Natural killer cell (primary cell): ENCODE measurements at regions not wholly inside any gene's neighbourhood (a gene's known extent, or its start where the extent isn't known, plus 50 kb on each side); places are given as distances from the start of the nearest gene placed in this dataset.

Source experiments
- ATAC-seq, 3 donors: fragments of 150-1000 bp in 2 of 3; fragments of 200-7000 bp in 1 of 3; cut with Tn5 transposase; 1 replicate in 1 of 3; 2 replicates in 2 of 3; pipeline ENCODE4 v1.10.0; 2021; ENCODE audit warnings: mild to moderate bottlenecking in 2 of 3, moderate library complexity in 2 of 3
- DNase-seq, 2 donors: peaks; one replicate each; pipeline versions ENCODE4 v3.0.0 to v3.0.0-alpha.2; 2013 to 2021; ENCODE audit warnings: mixed read lengths in 1 of 2
- H3K27ac ChIP-seq: one replicate; pipeline ENCODE4 v1.5.1; 2013; ENCODE audit warnings: mild to moderate bottlenecking, low read length
- H3K27me3 ChIP-seq: one replicate; pipeline ENCODE4 v1.6.1; 2013; ENCODE audit warnings: low read length; ENCODE audit not compliant: control insufficient read depth, insufficient read depth
- H3K36me3 ChIP-seq: one replicate; pipeline ENCODE4 v1.6.1; 2013; ENCODE audit warnings: low read length; ENCODE audit not compliant: control insufficient read depth, insufficient read depth
- H3K4me1 ChIP-seq: one replicate; pipeline ENCODE4 v1.6.1; 2013; ENCODE audit warnings: low read length; ENCODE audit not compliant: control insufficient read depth, insufficient read depth
- H3K4me3 ChIP-seq: one replicate; pipeline ENCODE4 v1.5.1; 2013; ENCODE audit warnings: low read length
- H3K9me3 ChIP-seq: one replicate; pipeline ENCODE4 v1.6.1; 2013; ENCODE audit warnings: low read length; ENCODE audit not compliant: control insufficient read depth, insufficient read depth
- H3K27ac Mint-ChIP-seq, 2 donors: one replicate each; pipeline ENCODE4 v1.8.0; 2022; ENCODE audit warnings: mild to moderate bottlenecking in 2 of 2, mixed read lengths in 2 of 2, moderate library complexity in 1 of 2
- H3K27me3 Mint-ChIP-seq, 2 donors: one replicate each; pipeline ENCODE4 v1.8.0; 2022; ENCODE audit warnings: low read depth in 2 of 2, mixed read lengths in 2 of 2
- H3K36me3 Mint-ChIP-seq: one replicate; pipeline ENCODE4 v1.8.0; 2022; ENCODE audit warnings: mixed read lengths
- H3K4me1 Mint-ChIP-seq, 2 donors: one replicate each; pipeline ENCODE4 v1.8.0; 2022; ENCODE audit warnings: mixed read lengths in 2 of 2
- H3K4me3 Mint-ChIP-seq: one replicate; pipeline ENCODE4 v1.8.0; 2022; ENCODE audit warnings: mild to moderate bottlenecking, moderate library complexity, mixed read lengths
- H3K9me3 Mint-ChIP-seq, 2 donors: one replicate each; pipeline ENCODE4 v1.8.0; 2022; ENCODE audit warnings: mixed read lengths in 2 of 2
- WGBS: methylation state at CpG from one replicate; pipeline ENCODE4 v1.1.7; 2013; ENCODE audit warnings: missing lambda C conversion rate; ENCODE audit not compliant: insufficient coverage; 5-methylcytosine and 5-hydroxymethylcytosine counted together
- intact Hi-C: fragments of 100-400 bp; cut with micrococcal nuclease; formaldehyde crosslinking; loops from one replicate; pipeline ENCODE4 v1.14.2; 2022
- TF ChIP-seq, protein P1 (sequence below): fragments of 200-600 bp; IDR thresholded peaks from one replicate; pipeline ENCODE4 v1.8.0; 2022; ENCODE audit warnings: antibody characterized with exemption

DNA sequence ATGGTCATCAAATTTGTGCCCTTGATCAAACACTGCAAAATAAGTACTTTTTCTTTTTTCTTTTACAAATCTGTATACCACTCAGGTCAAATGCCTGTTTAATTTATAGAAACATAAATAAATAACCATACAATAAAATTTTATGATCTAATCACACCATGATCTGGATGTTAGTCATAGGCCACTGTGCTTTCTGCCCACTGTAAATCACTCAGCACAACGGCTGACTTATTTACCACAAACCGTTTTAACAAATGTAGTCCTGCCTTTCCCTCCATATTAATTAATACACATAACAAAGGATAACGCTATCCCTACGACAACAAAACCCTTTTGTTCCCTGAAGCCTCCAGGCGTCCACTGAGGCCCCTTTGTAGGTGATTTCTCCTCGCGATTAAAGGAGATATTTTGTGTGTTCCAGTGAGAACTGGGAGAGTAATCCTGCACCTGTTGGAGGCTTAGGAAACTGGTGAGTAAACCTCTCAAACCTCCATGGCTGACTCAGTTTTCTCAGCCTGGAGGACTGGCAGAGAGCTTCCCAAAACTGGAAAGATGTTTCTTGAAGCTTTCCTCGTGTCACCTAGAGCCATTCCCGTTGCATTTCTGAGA is 477.1 kb upstream of the SGCG start:
- TF ChIP-seq, protein P1, sequence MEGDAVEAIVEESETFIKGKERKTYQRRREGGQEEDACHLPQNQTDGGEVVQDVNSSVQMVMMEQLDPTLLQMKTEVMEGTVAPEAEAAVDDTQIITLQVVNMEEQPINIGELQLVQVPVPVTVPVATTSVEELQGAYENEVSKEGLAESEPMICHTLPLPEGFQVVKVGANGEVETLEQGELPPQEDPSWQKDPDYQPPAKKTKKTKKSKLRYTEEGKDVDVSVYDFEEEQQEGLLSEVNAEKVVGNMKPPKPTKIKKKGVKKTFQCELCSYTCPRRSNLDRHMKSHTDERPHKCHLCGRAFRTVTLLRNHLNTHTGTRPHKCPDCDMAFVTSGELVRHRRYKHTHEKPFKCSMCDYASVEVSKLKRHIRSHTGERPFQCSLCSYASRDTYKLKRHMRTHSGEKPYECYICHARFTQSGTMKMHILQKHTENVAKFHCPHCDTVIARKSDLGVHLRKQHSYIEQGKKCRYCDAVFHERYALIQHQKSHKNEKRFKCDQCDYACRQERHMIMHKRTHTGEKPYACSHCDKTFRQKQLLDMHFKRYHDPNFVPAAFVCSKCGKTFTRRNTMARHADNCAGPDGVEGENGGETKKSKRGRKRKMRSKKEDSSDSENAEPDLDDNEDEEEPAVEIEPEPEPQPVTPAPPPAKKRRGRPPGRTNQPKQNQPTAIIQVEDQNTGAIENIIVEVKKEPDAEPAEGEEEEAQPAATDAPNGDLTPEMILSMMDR, result no peak
- ATAC-seq (no peak), DNase-seq (no peak)
- no peaks in the 10 kb centered on the region for H3K27me3 ChIP-seq
- Mint-ChIP-seq H3K9me3 (peaks cover 3 to 9% of the 10 kb centered on the region in 2 donors), H3K27ac (no peak overlapping the region), H3K36me3 (no peaks in the 10 kb centered on the region), H3K27me3 (no peaks in the 10 kb centered on the region), H3K4me1 (no peaks in the 10 kb centered on the region), H3K4me3 (no peak overlapping the region)
- no peaks in the 10 kb centered on the region for H3K4me1 ChIP-seq
- H3K4me3 ChIP-seq, result no peak overlapping the region
- H3K9me3 ChIP-seq, result no peaks in the 10 kb centered on the region
- H3K27ac ChIP-seq, result no peak overlapping the region
- intact Hi-C loops, result no loop called here
- 85% methylated on average over 9 of the region's 9 CpGs for WGBS
- no peaks in the 10 kb centered on the region for H3K36me3 ChIP-seq

GRCh38 chr13:22707946-22708345 is 472.8 kb upstream of the SGCG start:
- intact Hi-C loops, result no loop called here
- 92% methylated on average over 5 of the region's 5 CpGs for WGBS
- H3K4me3 Mint-ChIP-seq, result no peak overlapping the region

GRCh38 chr13:22717036-22717435 is 463.7 kb upstream of the SGCG start:
- DNase-seq (no peak), ATAC-seq (no peak)
- no peak overlapping the region for H3K4me3 Mint-ChIP-seq
- no peaks in the 10 kb centered on the region for H3K36me3 ChIP-seq
- H3K27ac Mint-ChIP-seq, result no peak overlapping the region
- peaks cover 5 to 6% of the 10 kb centered on the region in 2 donors for H3K9me3 Mint-ChIP-seq
- intact Hi-C loops, result no loop called here
- no peaks in the 10 kb centered on the region for H3K27me3 ChIP-seq
- no peak overlapping the region for H3K4me3 ChIP-seq
- peaks cover 3% of the 10 kb centered on the region for H3K9me3 ChIP-seq
- H3K27me3 Mint-ChIP-seq, result no peaks in the 10 kb centered on the region
- no peaks in the 10 kb centered on the region for H3K4me1 Mint-ChIP-seq
- TF ChIP-seq, protein P1, result no peak
- no peak overlapping the region for H3K27ac ChIP-seq
- H3K36me3 Mint-ChIP-seq, result no peaks in the 10 kb centered on the region
- 76% methylated on average over 6 of the region's 7 CpGs for WGBS
- H3K4me1 ChIP-seq, result no peaks in the 10 kb centered on the region

More at GRCh38 chr13:22707946-22708345, 472.8 kb upstream of the SGCG start:
- Mint-ChIP-seq H3K4me1 (no peaks in the 10 kb centered on the region), H3K27me3 (no peaks in the 10 kb centered on the region), H3K36me3 (no peaks in the 10 kb centered on the region), H3K9me3 (peaks cover 0 to 3% of the 10 kb centered on the region in 2 donors), H3K27ac (no peak overlapping the region)
- TF ChIP-seq, protein P1, result no peak
- no peak for DNase-seq
- no peaks in the 10 kb centered on the region for H3K27me3 ChIP-seq
- no peaks in the 10 kb centered on the region for H3K36me3 ChIP-seq
- H3K4me3 ChIP-seq, result no peak overlapping the region
- no peak overlapping the region for H3K27ac ChIP-seq
- no peaks in the 10 kb centered on the region for H3K9me3 ChIP-seq
- H3K4me1 ChIP-seq, result no peaks in the 10 kb centered on the region
- no peak for ATAC-seq

GRCh38 chr13:22726726-22727125 is 454.1 kb upstream of the SGCG start:
- Mint-ChIP-seq H3K27ac (no peak overlapping the region), H3K4me3 (no peak overlapping the region), H3K36me3 (peaks cover 7% of the 10 kb centered on the region), H3K4me1 (no peaks in the 10 kb centered on the region), H3K27me3 (no peaks in the 10 kb centered on the region), H3K9me3 (peaks cover 6% of the 10 kb centered on the region in 2 donors)
- WGBS, result 46% methylated on average over 6 of the region's 6 CpGs
- no peak overlapping the region for H3K4me3 ChIP-seq
- peaks cover 3% of the 10 kb centered on the region for H3K9me3 ChIP-seq
- H3K4me1 ChIP-seq, result no peaks in the 10 kb centered on the region
- H3K27ac ChIP-seq, result no peak overlapping the region
- DNase-seq (no peak), ATAC-seq (no peak)
- no peaks in the 10 kb centered on the region for H3K27me3 ChIP-seq
- TF ChIP-seq, protein P1, result no peak
- no peaks in the 10 kb centered on the region for H3K36me3 ChIP-seq
- intact Hi-C loops, result no loop called here
